SKM-1 (cell line): ENCODE measurements at regions not wholly inside any gene's neighbourhood (a gene's known extent, or its start where the extent isn't known, plus 50 kb on each side); places are given as distances from the start of the nearest gene placed in this dataset.
"Not testable (repeated sequence)": the region's sequence is repeated elsewhere in the genome, so short reads cannot be mapped to it uniquely, and the experiment has no call there.

Experiments
- DNase-seq: peaks from one replicate; lab custom pipeline; 2025; ENCODE audit not compliant: unreplicated experiment; lab: John Stamatoyannopoulos, UW

GRCh38 chr13:44715287-44716230 lies 139.4 kb upstream of the TSC22D1 start:
- DNase-seq = no peak

- no peak for DNase-seq
Observed at GRCh38 chr13:44713788-44714469, 137.8 kb upstream of the TSC22D1 start.

DNA sequence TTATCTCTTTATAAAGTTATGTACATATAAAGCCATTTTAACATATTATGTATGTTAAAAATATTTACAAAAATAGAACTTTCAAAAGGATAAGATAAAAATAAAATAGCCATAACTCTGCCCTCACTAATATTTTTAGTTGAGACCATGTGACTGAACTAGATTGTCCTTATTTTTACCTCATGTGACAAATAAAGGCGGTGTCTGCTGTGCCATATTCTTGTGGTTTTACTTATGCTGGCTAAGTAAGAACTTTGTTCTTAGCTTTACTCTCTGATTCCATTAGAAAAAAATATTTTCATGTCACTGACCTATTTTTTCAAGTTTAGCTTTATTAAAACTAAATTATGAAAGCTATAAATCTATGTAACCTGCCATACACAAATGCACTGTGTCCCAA lies 135.6 kb upstream of the TSC22D1 start:
- DNase-seq = no peak

DNA sequence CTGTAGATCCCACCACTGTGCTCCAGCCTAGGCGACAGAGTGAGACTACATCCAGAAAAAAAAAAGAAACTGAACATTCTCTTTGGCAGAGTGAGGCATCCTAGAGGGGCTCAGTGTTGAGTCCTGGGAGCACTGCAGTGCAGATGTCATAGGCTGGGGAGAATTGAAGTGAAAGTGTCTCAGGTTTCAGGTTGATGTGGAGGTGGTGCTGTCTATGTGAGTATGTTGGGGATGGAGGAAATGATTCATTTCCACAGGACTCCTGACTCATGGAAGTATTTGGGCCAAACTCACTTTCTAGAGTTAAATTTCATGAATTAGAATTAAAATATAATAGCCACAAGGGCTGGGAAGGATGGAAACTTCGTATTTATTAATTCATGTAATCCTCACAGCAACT lies 134.4 kb upstream of the TSC22D1 start:
- no peak for DNase-seq

- DNase-seq = not testable (repeated sequence)
Observed at GRCh38 chr13:44704811-44705210, 128.7 kb upstream of the TSC22D1 start.

DNA sequence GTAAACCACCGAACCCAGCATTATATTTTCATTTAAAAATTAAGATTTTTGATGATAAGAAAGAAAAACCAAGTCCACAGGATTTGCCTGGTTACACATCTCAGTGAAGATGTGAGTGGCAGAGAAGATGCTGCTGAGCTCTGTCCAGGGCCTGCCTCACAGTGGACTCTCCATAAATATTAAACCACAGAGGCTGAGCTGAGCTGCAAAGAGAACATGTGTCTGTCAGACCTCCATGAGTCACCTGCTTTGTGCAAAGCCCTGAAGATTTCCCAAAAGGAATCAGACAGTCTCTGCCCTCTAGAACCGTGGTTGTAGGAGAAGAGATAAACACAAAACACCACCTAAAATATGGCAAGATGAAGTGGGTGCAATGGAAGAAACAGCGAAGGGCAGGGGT lies 127.2 kb upstream of the TSC22D1 start:
- no peak for DNase-seq

DNA sequence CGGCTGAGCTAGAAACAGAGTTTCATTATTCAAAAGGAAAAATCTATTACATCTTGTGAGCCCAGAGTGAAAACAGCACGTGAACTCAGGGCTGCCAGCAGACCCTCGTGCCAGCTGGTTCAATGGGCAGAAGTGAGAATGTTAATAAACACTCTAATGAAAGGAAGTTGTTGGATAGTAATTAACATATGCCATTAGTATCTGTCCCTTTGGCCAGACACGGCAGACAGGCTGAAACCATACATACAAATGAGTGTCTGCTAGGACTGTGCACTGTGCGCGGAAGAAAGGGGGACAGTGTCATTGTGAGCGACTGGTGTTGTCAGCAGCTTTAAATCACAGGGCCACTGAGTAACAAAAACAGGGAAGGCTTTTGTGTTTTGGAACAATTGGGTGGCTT lies 121.9 kb upstream of the TSC22D1 start:
- DNase-seq = no peak

GRCh38 chr13:44697058-44697457 lies 120.9 kb upstream of the TSC22D1 start:
- no peak for DNase-seq

DNA sequence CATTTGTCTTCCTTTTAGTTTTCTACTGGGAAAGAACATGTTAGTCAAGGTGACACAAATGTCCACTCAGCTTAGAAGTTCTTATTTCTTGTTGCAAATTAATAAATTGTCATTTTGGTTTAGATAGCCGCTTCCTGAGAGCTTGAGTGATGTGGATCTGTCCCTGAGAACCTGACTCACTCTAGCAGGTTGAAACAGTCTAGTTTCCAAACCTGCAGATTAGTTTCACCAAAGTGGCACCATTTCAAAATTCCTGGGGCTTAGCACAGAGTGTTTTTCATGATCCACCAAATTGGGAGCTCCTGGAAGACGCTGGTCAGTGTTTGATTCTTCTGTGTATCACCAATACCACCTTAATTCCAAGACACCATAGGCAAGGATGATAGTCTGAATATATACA lies 119.4 kb upstream of the TSC22D1 start:
- DNase-seq = no peak

DNA sequence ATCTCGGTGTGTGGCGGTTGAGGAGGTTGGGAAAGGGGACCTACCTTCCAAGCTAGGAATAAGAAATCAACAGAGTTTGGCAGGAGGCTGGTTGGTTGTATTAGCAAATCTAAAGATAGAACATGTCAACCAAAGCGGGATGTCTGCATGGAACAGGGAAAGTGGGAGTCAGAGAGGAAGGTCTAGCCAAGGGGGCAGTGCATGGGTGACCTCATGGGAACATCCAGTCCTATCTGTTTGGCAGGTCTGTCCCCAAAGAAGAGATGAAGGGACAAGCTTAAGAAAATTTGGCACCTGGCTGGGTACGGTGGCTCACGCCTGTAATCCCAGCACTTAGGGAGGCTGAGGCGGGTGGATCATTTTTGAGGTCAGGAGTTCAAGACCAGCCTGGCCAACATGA lies 118.7 kb upstream of the TSC22D1 start:
- no peak for DNase-seq

DNA sequence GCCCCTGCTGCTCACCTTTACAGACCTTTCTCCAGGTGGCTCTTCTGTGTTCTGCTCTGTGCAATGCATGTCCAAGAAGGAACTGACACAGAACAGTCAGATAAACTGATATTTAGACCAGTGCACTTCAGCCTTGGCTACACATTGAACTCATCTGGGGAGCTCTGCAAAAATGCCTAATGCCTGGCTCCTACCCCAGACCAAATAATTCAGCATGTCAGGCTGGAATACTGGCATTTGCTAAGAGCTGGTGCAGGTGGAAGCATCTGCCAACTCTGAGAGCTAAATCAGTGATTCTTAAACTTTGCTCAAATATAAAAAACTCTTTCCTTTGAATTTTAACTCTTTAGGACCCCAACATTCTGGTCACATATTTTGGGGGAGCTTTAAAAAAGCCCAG lies 118.2 kb upstream of the TSC22D1 start:
- no peak for DNase-seq

DNA sequence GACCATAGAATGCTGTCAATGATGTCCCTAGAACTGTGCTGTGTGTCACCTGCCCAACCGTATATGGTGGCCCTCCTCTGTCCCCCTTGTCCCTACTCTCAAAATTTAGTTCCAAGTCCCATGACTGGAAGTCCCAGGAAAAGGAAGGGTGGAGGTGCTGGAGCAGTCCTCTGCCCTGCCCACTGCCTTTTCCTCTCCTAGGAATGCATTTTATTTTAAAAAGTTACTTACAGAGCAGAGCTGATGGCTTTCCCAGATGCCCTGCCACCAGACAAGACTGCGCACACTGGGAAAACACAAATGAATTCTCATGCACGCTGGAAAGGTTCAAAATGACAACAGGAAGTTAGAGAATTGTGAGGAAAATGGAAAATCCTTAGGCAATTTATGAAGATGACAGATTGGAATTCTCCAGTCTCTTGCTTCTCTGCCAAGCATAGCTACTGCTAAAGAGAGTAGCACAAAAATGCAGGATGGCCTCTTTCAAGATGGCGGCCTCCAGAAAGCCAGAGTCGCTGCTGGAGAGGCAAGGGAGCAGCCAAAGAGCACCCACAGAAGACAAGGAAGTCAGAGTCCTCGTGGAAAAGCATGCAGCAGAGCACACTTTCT lies 117.1 kb upstream of the TSC22D1 start:
- DNase-seq = no peak

GRCh38 chr13:44692173-44692713 lies 116.1 kb upstream of the TSC22D1 start:
- no peak for DNase-seq

GRCh38 chr13:44690376-44690775 lies 114.2 kb upstream of the TSC22D1 start:
- DNase-seq = no peak

DNA sequence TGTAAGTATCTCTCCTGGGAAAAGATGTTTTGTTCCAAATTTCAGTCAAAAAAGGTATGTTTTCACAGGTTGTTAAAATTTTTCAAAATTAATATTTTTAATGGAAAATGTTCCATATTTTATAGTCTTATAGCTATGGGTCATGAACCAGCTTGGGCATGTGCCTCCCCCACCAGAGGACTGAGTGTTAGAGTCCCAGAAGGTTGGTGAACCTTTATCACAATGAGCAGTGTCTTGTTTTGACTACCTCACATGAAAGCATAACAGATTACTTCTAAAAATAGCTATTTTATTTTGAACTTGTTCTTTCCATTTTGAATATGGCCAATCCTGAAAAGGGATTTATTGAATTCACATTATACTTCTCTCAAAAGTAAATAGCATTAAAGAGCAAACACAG lies 112.5 kb upstream of the TSC22D1 start:
- DNase-seq = no peak

DNA sequence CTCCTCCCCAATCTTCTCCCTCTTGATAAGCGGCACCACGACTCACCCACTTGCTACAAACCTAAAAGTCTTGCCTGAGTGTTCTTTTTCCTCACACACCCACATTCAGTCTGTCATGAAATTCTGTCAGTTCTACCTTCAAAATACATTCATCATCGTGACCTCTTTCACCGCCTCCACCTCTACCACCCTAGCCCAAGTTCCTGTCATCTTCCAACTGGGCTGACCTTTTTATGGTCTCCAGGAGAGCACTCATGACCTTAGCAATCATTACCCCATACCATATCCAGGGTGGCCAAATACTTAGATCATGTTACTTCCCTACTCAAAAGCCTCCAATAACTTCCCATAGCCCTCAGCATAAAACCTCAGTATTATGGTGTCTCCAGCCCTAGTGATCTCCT lies 110.4 kb upstream of the TSC22D1 start:
- DNase-seq = no peak

DNA sequence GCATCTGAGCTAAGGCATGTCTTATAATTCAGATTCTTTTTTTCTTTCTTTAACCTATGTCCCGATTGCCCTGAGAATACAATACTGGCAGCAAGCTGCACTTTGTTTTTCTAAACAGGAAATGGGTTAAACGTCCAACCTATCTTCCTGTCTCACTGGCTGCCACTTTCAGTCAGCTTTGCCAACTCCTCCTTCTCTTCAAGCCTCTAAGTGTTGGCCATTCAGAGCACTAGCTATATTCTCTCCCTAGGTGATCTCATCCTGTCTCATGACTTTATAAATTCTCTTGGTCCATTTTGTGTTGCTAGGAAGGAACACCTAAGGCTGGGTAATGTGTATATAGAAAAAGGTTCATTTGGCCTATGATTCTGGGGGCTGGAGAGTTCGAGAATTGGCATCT lies 109.5 kb upstream of the TSC22D1 start:
- DNase-seq = no peak

- DNase-seq = not testable (repeated sequence)
Observed at GRCh38 chr13:44682416-44682815, 106.3 kb upstream of the TSC22D1 start.

GRCh38 chr13:44680746-44681355 lies 104.7 kb upstream of the TSC22D1 start:
- DNase-seq = no peak

DNA sequence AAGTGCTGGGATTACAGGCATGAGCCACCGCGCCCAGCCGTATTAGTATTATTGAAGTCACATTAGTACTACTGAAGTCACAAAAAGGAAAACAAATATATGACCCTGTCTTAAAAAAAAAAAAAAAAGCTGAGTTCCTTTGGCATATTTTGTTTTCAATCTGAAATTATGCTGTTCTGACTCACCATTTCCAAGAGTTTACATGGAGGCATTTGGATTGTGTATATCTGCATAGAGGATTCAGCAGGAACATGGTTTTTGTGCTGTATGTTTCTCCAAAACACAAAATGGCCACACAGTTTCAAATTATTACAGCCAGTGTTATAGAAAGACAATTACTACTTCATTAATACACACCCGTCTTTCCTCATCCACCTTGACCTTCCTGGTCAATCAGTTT lies 103.5 kb upstream of the TSC22D1 start:
- DNase-seq = no peak

DNA sequence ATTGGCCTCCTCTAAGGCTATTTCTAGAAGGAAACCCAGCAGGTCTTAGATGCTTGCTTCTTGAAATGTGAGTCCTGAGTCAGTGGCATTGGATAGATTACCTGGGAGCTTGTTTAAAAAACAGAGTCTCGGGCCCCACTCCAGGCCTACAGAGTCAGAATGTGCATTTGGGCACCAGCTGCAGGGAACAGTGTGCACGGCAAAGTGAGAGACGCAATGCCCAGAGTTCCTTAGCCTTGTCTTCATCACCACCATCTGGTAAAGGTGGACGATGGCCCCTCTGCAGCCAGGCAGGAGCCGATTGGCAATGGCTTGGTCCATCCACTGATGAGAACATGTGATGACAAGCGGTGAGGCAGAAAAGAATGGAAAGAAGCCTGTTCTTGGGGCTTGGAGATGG lies 102.1 kb upstream of the TSC22D1 start:
- DNase-seq = no peak
